ENCODE measurements at regions not wholly inside any gene's neighbourhood (a gene's known extent, or its start where the extent isn't known, plus 50 kb on each side); places are given as distances from the start of the nearest gene placed in this dataset.

GRCh38 chr6:5937936-5938706 lies 68.6 kb downstream of the NRN1 start:
- TF ChIP-seq EZH2 (IDR thresholded peaks at IDR 0.05; ENCODE audit: low read length, unreplicated experiment) (no peak), CTCF (conservative IDR thresholded peaks at IDR 0.05; ENCODE audit: low read depth, low read length) (no peak)
